Small intestine (tissue), 7 donors: ENCODE measurements at regions not wholly inside any gene's neighbourhood (a gene's known extent, or its start where the extent isn't known, plus 50 kb on each side); places are given as distances from the start of the nearest gene placed in this dataset.
"Not testable (repeated sequence)": the region's sequence is repeated elsewhere in the genome, so short reads cannot be mapped to it uniquely, and the experiment has no call there.

ENCODE experiments used
- DNase-seq, 2 donors: peaks; one replicate each; pipeline versions ENCODE4 v3.0.0 to v3.0.0-alpha.2; 2013
- FAIRE-seq: peaks from 2 replicates; lab custom pipeline; 2012; peaks lifted over from hg19 to GRCh38; lab: Jason Lieb, UNC
- H3K27ac ChIP-seq, 3 donors: one replicate each; pipeline ENCODE4 v1.5.1; 2013; ENCODE audit warnings: low read length in 2 of 3, mild to moderate bottlenecking in 2 of 3, control low read depth in 1 of 3, inconsistent platforms in 1 of 3, low read depth in 1 of 3, moderate library complexity in 1 of 3
- H3K27me3 ChIP-seq, 3 donors: one replicate each; pipeline ENCODE4 v1.6.1; 2013; ENCODE audit warnings: low read length in 3 of 3, inconsistent platforms in 1 of 3; ENCODE audit not compliant: control insufficient read depth in 3 of 3, insufficient read depth in 3 of 3
- H3K36me3 ChIP-seq, 3 donors: one replicate each; pipeline ENCODE4 v1.6.1; 2013; ENCODE audit warnings: low read length in 3 of 3, inconsistent platforms in 1 of 3, low read depth in 1 of 3, mild to moderate bottlenecking in 1 of 3, moderate library complexity in 1 of 3; ENCODE audit not compliant: control insufficient read depth in 3 of 3, insufficient read depth in 2 of 3
- H3K4me1 ChIP-seq, 3 donors: one replicate each; pipeline ENCODE4 v1.6.1; 2013; ENCODE audit warnings: low read length in 2 of 3, inconsistent platforms in 1 of 3, low read depth in 1 of 3, mild to moderate bottlenecking in 1 of 3, moderate library complexity in 1 of 3; ENCODE audit not compliant: control insufficient read depth in 3 of 3, insufficient read depth in 2 of 3
- H3K4me3 ChIP-seq, 3 donors: one replicate each; pipeline ENCODE4 v1.5.1; 2013; ENCODE audit warnings: low read length in 3 of 3, control low read depth in 1 of 3, inconsistent platforms in 1 of 3, low read depth in 1 of 3, mild to moderate bottlenecking in 1 of 3, moderate library complexity in 1 of 3
- H3K9me3 ChIP-seq, 2 donors: one replicate each; pipeline ENCODE4 v1.6.1; 2013; ENCODE audit warnings: low read depth in 1 of 2, low read length in 1 of 2; ENCODE audit not compliant: control insufficient read depth in 2 of 2, insufficient read depth in 1 of 2
- WGBS, 3 donors: extraction: QIAGEN DNeasy Blood & Tissue Kit; methylation state at CpG; one replicate each; pipeline ENCODE4 v1.1.7; 2013; 5-methylcytosine and 5-hydroxymethylcytosine counted together
- donor health status: healthy with polysubstance abuse.
- donor health status: control.
- donor health status: control.
- donor health status: Bipolar disorder and iron deficiency.
- donor health status: healthy.

- Histone ChIP-seq H3K9me3 (no peaks in the 10 kb centered on the region), H3K36me3 (no peaks in the 10 kb centered on the region), H3K27ac (peak overlapping the region in 1 of 3 donors; percentile 32), H3K4me1 (no peaks in the 10 kb centered on the region), H3K4me3 (no peak overlapping the region), H3K27me3 (no peaks in the 10 kb centered on the region)
- DNase-seq = peak in 1 of 2 donors; percentile 30
- FAIRE-seq = no peak
- WGBS, 3 donors = 52 to 78% (median 67%) methylated on average over 1 of the region's 1 CpG
Measured at GRCh38 chr14:71246539-71246938, 339.3 kb downstream of the PCNX1 start.

- no peak for FAIRE-seq
- no peaks in the 10 kb centered on the region for H3K4me1 ChIP-seq
- no peaks in the 10 kb centered on the region for H3K36me3 ChIP-seq
- H3K9me3 ChIP-seq = no peaks in the 10 kb centered on the region
- no peak overlapping the region for H3K4me3 ChIP-seq
- H3K27ac ChIP-seq = no peak overlapping the region
- DNase-seq = no peak
- no peaks in the 10 kb centered on the region for H3K27me3 ChIP-seq
- 54 to 77% (median 69%) methylated on average over 4 of the region's 4 CpGs for WGBS, 3 donors
Measured at GRCh38 chr14:71247106-71247505, 339.8 kb downstream of the PCNX1 start.

GRCh38 chr14:71248194-71248593 is 340.9 kb downstream of the PCNX1 start:
- FAIRE-seq (no peak), DNase-seq (peak in 1 of 2 donors; percentile 8)
- Histone ChIP-seq H3K9me3 (no peaks in the 10 kb centered on the region), H3K27me3 (no peaks in the 10 kb centered on the region), H3K36me3 (no peaks in the 10 kb centered on the region), H3K4me1 (no peaks in the 10 kb centered on the region), H3K4me3 (no peak overlapping the region), H3K27ac (no peak overlapping the region)
- 33 to 56% (median 53%) methylated on average over 3 of the region's 3 CpGs for WGBS, 3 donors

GRCh38 chr14:71250347-71250746 is 343.1 kb downstream of the PCNX1 start:
- WGBS, 3 donors = 92 to 100% (median 93%) methylated on average over 2 of the region's 2 CpGs
- FAIRE-seq = no peak
- no peak overlapping the region for H3K4me3 ChIP-seq

GRCh38 chr14:71250791-71251190 is 343.5 kb downstream of the PCNX1 start:
- DNase-seq (no peak), FAIRE-seq (no peak)
- no peak overlapping the region for H3K4me3 ChIP-seq
- no peaks in the 10 kb centered on the region for H3K27me3 ChIP-seq
- H3K36me3 ChIP-seq = no peaks in the 10 kb centered on the region
- H3K4me1 ChIP-seq = no peaks in the 10 kb centered on the region
- H3K9me3 ChIP-seq = no peaks in the 10 kb centered on the region
- no peak overlapping the region for H3K27ac ChIP-seq

More at GRCh38 chr14:71250347-71250746, 343.1 kb downstream of the PCNX1 start:
- no peaks in the 10 kb centered on the region for H3K4me1 ChIP-seq
- H3K27me3 ChIP-seq = no peaks in the 10 kb centered on the region
- H3K9me3 ChIP-seq = no peaks in the 10 kb centered on the region
- no peak for DNase-seq
- no peaks in the 10 kb centered on the region for H3K36me3 ChIP-seq
- H3K27ac ChIP-seq = no peak overlapping the region

GRCh38 chr14:71254091-71254719 is 346.9 kb downstream of the PCNX1 start:
- H3K9me3 ChIP-seq, FAIRE-seq, DNase-seq, H3K4me1 ChIP-seq, H3K27me3 ChIP-seq, H3K36me3 ChIP-seq, H3K4me3 ChIP-seq, H3K27ac ChIP-seq: not testable (repeated sequence)
- WGBS, 3 donors = 79 to 95% (median 92%) methylated on average over 34 to 53 of the region's 53 CpGs

GRCh38 chr14:71261206-71261605 is 353.9 kb downstream of the PCNX1 start:
- no peak for DNase-seq
- 75 to 89% (median 89%) methylated on average over 2 of the region's 2 CpGs for WGBS, 3 donors

GRCh38 chr14:71262441-71262840 is 355.2 kb downstream of the PCNX1 start:
- peaks cover 0 to 4% (median 0%) of the 10 kb centered on the region in 3 donors for H3K4me1 ChIP-seq
- peaks cover 0 to 4% (median 0%) of the 10 kb centered on the region in 3 donors for H3K27me3 ChIP-seq
- 86 to 94% (median 90%) methylated on average over 2 of the region's 2 CpGs for WGBS, 3 donors
- DNase-seq (no peak), FAIRE-seq (no peak)
- H3K9me3 ChIP-seq = peaks cover 0 to 14% of the 10 kb centered on the region in 2 donors
- no peaks in the 10 kb centered on the region for H3K36me3 ChIP-seq
- no peak overlapping the region for H3K27ac ChIP-seq
- no peak overlapping the region for H3K4me3 ChIP-seq

More at GRCh38 chr14:71261206-71261605, 353.9 kb downstream of the PCNX1 start:
- Histone ChIP-seq H3K9me3 (peaks cover 0 to 14% of the 10 kb centered on the region in 2 donors), H3K4me3 (no peak overlapping the region), H3K27ac (no peak overlapping the region), H3K4me1 (no peaks in the 10 kb centered on the region), H3K27me3 (peaks cover 0 to 4% (median 0%) of the 10 kb centered on the region in 3 donors), H3K36me3 (no peaks in the 10 kb centered on the region)
- no peak for FAIRE-seq

- no peak for DNase-seq
- peaks cover 0 to 1% (median 0%) of the 10 kb centered on the region in 3 donors for H3K27me3 ChIP-seq
- 95 to 100% (median 98%) methylated on average over 2 of the region's 2 CpGs for WGBS, 3 donors
- H3K36me3 ChIP-seq = no peaks in the 10 kb centered on the region
- no peak for FAIRE-seq
- H3K4me3 ChIP-seq = no peak overlapping the region
- peaks cover 0 to 4% (median 0%) of the 10 kb centered on the region in 3 donors for H3K4me1 ChIP-seq
- no peak overlapping the region for H3K27ac ChIP-seq
- H3K9me3 ChIP-seq = peaks cover 0 to 10% of the 10 kb centered on the region in 2 donors
Measured at GRCh38 chr14:71264260-71264659, 357.0 kb downstream of the PCNX1 start.
